ENCODE measurements at regions not wholly inside any gene's neighbourhood (a gene's known extent, or its start where the extent isn't known, plus 50 kb on each side); places are given as distances from the start of the nearest gene placed in this dataset.

DNA sequence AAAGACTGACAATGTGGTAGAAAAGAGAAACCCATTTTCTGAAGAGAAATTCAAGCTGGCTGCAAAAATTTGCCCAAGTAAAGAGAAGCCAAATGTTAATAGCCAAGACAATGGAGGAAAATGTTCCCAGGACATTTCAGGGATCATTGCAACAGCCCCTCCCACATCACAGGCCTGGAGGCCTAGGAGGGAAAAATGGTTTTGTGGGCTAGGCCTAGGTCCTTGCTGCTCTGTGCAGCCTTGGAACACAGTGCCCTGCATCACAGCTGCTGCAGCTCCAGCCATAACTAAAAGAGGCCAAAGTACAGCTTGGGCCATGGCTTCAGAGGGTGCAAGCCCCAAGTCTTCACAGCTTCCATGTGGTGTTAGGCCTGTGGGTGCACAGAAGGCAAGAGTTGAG is 332.4 kb upstream of the LRIG3 start:
- FAIRE-seq (no peak), DNase-seq (ENCODE audit: insufficient read length, low spot score) (no peak)
- no peak for TF ChIP-seq CTCF (IDR thresholded peaks at IDR 0.05; ENCODE audit: insufficient read depth, missing control alignments)

DNA sequence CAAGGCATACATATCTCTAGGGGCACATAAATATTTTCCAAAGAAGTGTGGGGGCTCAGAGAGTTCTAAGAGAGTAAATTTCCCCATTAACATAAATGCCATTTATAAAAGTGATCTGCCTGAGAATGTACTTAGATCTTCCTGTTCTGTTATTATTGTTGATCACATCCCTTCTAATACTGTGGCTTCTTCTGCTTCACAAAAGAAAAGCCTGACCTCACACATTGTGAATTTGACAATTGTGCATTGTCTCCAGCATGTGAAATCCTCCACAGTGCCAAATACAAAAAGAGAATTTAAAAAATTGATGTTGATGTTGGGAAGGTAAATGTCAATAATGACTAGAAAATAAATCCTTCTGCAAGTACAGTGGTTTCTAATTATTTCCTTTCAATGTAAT is 330.5 kb upstream of the LRIG3 start:
- no peak for TF ChIP-seq CTCF (IDR thresholded peaks at IDR 0.05; ENCODE audit: insufficient read depth, missing control alignments)
- FAIRE-seq (no peak), DNase-seq (ENCODE audit: insufficient read length, low spot score) (no peak)

DNA sequence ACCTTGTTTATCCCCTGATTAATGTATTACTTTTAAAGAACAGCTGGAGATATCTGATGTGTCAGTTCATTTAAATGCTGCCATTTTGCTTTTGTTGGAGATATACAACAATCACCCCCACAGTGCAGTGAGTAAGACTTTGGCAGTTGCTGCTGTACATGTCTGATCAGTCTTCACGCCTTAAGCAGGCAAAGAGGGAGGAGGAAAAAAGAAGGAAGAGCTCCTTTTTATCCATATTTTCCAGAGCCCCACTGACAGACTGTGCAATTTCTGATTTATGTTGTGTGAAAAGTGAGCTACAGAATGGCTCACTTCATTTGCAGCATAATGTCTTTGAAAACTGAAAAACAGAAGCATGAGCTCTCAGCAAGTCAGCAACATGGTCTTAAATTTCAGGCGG is 319.7 kb upstream of the LRIG3 start:
- TF ChIP-seq CTCF (IDR thresholded peaks at IDR 0.05; ENCODE audit: insufficient read depth, missing control alignments): no peak
- FAIRE-seq: no peak
- DNase-seq (ENCODE audit: insufficient read length, low spot score): no peak

- TF ChIP-seq CTCF (IDR thresholded peaks at IDR 0.05; ENCODE audit: insufficient read depth, missing control alignments): no peak
- FAIRE-seq: no peak
- no peak for DNase-seq (ENCODE audit: insufficient read length, low spot score)
Measured at GRCh38 chr12:59234391-59234790, 314.1 kb upstream of the LRIG3 start.

- DNase-seq (ENCODE audit: insufficient read length, low spot score) (no peak), FAIRE-seq (no peak)
- TF ChIP-seq CTCF (IDR thresholded peaks at IDR 0.05; ENCODE audit: insufficient read depth, missing control alignments): no peak
Measured at GRCh38 chr12:59230334-59230733, 310.0 kb upstream of the LRIG3 start.

DNA sequence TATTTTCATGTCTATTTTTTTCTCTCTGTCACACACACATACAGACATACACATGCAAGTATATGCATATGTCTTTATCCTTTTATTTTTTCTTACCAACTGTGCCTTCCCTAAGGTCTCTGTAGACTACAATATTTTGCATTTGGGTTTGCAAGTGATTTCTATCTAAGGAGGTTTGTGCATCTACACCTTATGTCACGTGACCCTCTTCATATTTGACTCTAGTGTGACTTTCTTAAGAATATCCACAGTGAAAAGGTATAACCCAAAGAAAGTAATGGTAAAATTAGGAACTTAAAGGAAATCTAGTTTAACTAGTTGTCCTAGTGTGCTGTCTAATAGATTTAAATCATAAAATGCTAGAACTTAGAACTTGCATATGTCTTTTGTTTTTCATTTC is 298.8 kb upstream of the LRIG3 start:
- FAIRE-seq: no peak
- no peak for TF ChIP-seq CTCF (IDR thresholded peaks at IDR 0.05; ENCODE audit: insufficient read depth, missing control alignments)
- DNase-seq (ENCODE audit: insufficient read length, low spot score): no peak

DNA sequence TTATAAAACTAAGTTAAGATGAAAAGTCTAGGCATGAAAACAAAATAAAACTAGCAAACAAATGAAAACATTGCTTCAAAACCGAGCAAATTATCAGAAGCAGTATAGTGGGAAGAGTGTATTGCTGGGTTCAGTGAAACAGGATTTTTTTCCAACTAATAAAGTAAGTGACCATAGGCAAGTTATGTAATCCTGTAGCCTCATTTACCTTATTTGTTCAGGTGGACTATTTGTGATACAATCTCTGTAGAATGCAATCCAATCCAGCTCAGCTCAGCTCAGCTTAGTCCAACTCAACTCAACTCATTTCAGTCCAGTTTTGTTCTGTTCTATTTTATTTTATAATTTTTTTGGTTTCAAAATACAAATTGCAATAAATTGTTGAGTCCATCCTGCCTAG is 276.7 kb upstream of the LRIG3 start:
- TF ChIP-seq CTCF (IDR thresholded peaks at IDR 0.05; ENCODE audit: insufficient read depth, missing control alignments): no peak
- FAIRE-seq: no peak

More for the DNA sequence above, 276.7 kb upstream of the LRIG3 start:
- DNase-seq (ENCODE audit: insufficient read length, low spot score): no peak
